Testis (tissue), 2 donors: ENCODE measurements at regions not wholly inside any gene's neighbourhood (a gene's known extent, or its start where the extent isn't known, plus 50 kb on each side); places are given as distances from the start of the nearest gene placed in this dataset.

Source experiments
- DNase-seq: peaks from one replicate; pipeline ENCODE4 v3.0.0-alpha.2; 2019
- H3K27ac ChIP-seq, 2 donors: fragments of 200-600 bp; sonication (generic); one replicate each; pipeline ENCODE4 v1.5.1; 2019
- H3K27me3 ChIP-seq: fragments of 200-600 bp; sonication (generic); one replicate; pipeline ENCODE4 v1.5.1; 2019
- H3K36me3 ChIP-seq: fragments of 200-600 bp; sonication (generic); one replicate; pipeline ENCODE4 v1.5.1; 2017; ENCODE audit warnings: low read depth; ENCODE audit errors: missing control alignments
- H3K4me1 ChIP-seq: fragments of 200-600 bp; sonication (generic); one replicate; pipeline ENCODE4 v1.5.1; 2019
- H3K4me3 ChIP-seq, 2 donors: fragments of 200-600 bp; sonication (generic); one replicate each; pipeline ENCODE4 v1.5.1; 2017 to 2019
- H3K9me3 ChIP-seq: fragments of 200-600 bp; sonication (generic); one replicate; pipeline ENCODE4 v1.5.1; 2017
- CTCF ChIP-seq, 3 experiments: fragments of 450-650 bp in 2 of 3; fragments of 200-600 bp in 1 of 3; sonication (generic) in 1 of 3; IDR thresholded peaks; one replicate each; pipeline ENCODE4 v1.5.1; 2016 to 2019; ENCODE audit warnings: antibody characterized with exemption in 3 of 3, mild to moderate bottlenecking in 2 of 3, moderate library complexity in 1 of 3
- POLR2A ChIP-seq: fragments of 450-650 bp; IDR thresholded peaks from one replicate; pipeline ENCODE4 v1.6.1; 2017; ENCODE audit warnings: antibody characterized with exemption, mild to moderate bottlenecking, moderate library complexity
- WGBS, 2 donors: methylation state at CpG; one replicate each; pipeline ENCODE4 v1.1.5; 2018; 5-methylcytosine and 5-hydroxymethylcytosine counted together
- intact Hi-C: fragments of 100-400 bp; cut with DNase I; formaldehyde crosslinking; loops from one replicate; pipeline ENCODE4 v1.15.1; 2023; ENCODE audit warnings: low total_unique reads

- intact Hi-C loops, result no loop called here
- H3K27ac ChIP-seq, result no peak overlapping the region
- no peaks in the 10 kb centered on the region for H3K4me1 ChIP-seq
- DNase-seq, result no peak
- no peaks in the 10 kb centered on the region for H3K9me3 ChIP-seq
- no peak for TF ChIP-seq CTCF (IDR thresholded peaks at IDR 0.05)
- TF ChIP-seq POLR2A, result no peak
- H3K27me3 ChIP-seq, result no peaks in the 10 kb centered on the region
- H3K36me3 ChIP-seq, result no peaks in the 10 kb centered on the region
- H3K4me3 ChIP-seq, result no peak overlapping the region
- 72 to 76% methylated on average over 2 of the region's 2 CpGs for WGBS, 2 donors
Observed at GRCh38 chr2:53230691-53231090, 536.9 kb upstream of the CHAC2 start.

GRCh38 chr2:53227535-53227934, 540.1 kb upstream of the CHAC2 start:
- WGBS, 2 donors, result 92 to 94% methylated on average over 3 of the region's 3 CpGs
- Histone ChIP-seq H3K4me1 (no peaks in the 10 kb centered on the region), H3K27ac (no peak overlapping the region), H3K36me3 (no peaks in the 10 kb centered on the region), H3K9me3 (no peaks in the 10 kb centered on the region), H3K4me3 (no peak overlapping the region), H3K27me3 (no peaks in the 10 kb centered on the region)
- intact Hi-C loops, result no loop called here
- TF ChIP-seq CTCF (IDR thresholded peaks at IDR 0.05), result no peak
- no peak for TF ChIP-seq POLR2A
- no peak for DNase-seq

GRCh38 chr2:53220969-53221368, 546.6 kb upstream of the CHAC2 start:
- 89 to 90% methylated on average over 3 of the region's 3 CpGs for WGBS, 2 donors
- no peak overlapping the region for H3K4me3 ChIP-seq
- intact Hi-C loops, result no loop called here

DNA sequence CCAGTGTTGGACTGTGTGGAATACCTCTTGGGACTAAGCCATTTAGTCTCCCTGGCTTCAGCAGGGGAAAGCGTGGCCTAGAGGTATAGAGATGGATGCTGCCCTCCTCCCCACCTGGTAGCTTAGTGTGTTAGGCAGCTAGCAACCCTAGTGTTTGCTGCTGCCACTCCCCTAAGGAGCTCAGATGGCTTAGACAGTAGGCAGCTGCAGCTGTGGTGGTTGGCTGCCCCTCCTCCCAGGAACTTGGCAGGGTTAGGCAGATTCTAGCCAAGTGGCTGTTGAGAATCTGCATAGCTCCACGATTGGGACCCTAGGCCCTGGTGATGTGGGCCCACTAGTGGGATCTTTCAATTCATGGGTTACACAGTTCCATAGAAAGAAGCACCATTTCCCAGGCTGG, 550.4 kb upstream of the CHAC2 start:
- WGBS, 2 donors, result 83 to 94% methylated on average over 1 to 2 of the region's 2 CpGs
- TF ChIP-seq CTCF (IDR thresholded peaks at IDR 0.05), result no peak
- no peak for TF ChIP-seq POLR2A
- H3K27me3 ChIP-seq, result no peaks in the 10 kb centered on the region
- DNase-seq, result no peak
- no peaks in the 10 kb centered on the region for H3K9me3 ChIP-seq
- H3K4me1 ChIP-seq, result no peaks in the 10 kb centered on the region
- no peak overlapping the region for H3K4me3 ChIP-seq
- intact Hi-C loops, result no loop called here
- H3K27ac ChIP-seq, result no peak overlapping the region
- H3K36me3 ChIP-seq, result no peaks in the 10 kb centered on the region

More at GRCh38 chr2:53220969-53221368, 546.6 kb upstream of the CHAC2 start:
- Histone ChIP-seq H3K27ac (no peak overlapping the region), H3K9me3 (no peaks in the 10 kb centered on the region), H3K4me1 (no peaks in the 10 kb centered on the region), H3K36me3 (no peaks in the 10 kb centered on the region), H3K27me3 (no peaks in the 10 kb centered on the region)
- DNase-seq, result no peak
- TF ChIP-seq POLR2A (no peak), CTCF (IDR thresholded peaks at IDR 0.05) (no peak)

DNA sequence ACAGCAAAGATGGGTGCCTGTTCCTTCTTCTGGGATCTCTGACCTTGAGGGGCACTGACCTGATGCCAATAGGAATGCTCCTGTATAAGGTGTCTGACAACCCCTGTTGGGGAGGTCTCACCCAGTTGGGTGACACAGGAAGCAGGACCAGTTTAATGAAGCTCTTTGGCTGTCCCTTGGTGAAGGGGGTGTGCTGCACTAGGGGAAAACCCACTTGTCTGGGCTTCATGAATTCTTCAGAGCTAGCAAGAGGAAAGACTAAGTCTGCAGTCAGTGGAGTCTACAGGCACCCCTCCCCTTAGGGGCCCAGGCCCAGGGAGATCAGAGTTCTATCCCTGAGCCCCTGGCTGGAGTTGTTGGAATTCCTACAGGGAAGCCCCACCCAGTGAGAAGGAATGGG, 550.8 kb upstream of the CHAC2 start:
- DNase-seq, result no peak
- H3K4me3 ChIP-seq, result no peak overlapping the region
- H3K27me3 ChIP-seq, result no peaks in the 10 kb centered on the region
- no peaks in the 10 kb centered on the region for H3K9me3 ChIP-seq
- H3K27ac ChIP-seq, result no peak overlapping the region
- no peaks in the 10 kb centered on the region for H3K4me1 ChIP-seq
- no peak for TF ChIP-seq CTCF (IDR thresholded peaks at IDR 0.05)
- TF ChIP-seq POLR2A, result no peak
- no peaks in the 10 kb centered on the region for H3K36me3 ChIP-seq
- intact Hi-C loops, result no loop called here
